IPS-NIHi11 (cell line): ENCODE measurements at regions not wholly inside any gene's neighbourhood (a gene's known extent, or its start where the extent isn't known, plus 50 kb on each side); places are given as distances from the start of the nearest gene placed in this dataset.
"Not testable (repeated sequence)": the region's sequence is repeated elsewhere in the genome, so short reads cannot be mapped to it uniquely, and the experiment has no call there.

ENCODE experiments used
- DNase-seq: peaks from one replicate; pipeline ENCODE4 v3.0.0; 2012; ENCODE audit warnings: mixed read lengths, low spot score

DNA sequence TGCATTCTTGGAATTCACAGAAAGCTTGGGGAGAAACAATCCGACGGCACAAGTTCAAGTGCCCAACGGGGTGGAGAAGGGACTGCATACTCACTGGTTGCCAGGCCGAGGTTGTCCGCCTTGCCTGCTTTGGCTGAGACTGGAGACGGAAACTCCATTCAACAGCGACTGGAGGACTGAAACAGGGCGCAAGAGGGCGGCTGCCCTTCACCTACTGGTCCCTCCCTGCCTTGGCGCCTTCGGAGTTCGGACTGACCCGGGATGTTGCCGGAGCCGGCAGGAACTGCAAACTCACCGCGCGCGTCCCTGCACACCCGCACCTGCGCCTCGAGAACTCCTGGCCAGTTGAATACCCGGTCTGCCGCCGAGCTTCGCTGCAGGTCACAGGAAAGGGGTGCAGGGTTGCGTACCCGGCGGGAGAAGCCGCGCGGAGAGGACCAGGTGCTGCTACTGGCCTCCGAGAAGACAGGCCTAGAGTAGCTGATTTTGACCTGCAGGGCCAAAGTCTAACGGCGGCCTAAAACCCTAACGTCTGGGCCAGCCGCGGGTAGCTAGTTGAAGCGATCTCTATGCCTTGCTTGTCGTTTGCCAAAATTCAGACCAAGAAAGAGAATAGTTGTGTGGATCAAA is 132.9 kb downstream of the FAM72B start:
- DNase-seq = not testable (repeated sequence)

DNA sequence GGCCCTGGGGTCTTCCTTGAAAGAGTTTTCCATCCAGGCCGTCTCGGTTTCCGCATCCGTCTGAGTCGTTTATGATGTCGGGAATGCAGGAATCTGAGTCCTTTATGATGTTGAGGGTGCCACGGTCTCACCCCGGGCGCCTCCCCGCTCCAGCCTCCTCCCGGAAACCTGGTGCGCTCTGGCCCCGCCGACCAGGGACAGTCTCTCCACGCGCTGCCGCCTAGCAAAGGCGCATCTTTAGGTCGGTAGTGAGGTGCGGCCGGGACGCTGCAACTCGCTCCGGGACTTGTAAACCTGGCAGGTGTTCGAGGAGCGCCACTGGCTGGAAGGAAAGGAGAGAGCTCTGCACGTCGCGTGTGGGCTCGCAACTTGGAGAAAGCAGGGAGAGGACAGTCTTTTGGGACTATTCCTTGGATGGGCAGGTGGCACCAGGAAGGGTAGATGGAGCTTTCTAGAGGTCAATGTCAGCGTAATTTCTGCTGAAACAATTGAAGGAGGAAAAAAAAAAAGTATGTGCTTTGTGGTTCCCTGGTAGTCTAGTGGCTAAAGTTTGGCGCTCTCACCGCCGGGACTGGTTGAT is 132.0 kb downstream of the FAM72B start:
- not testable (repeated sequence) for DNase-seq

DNA sequence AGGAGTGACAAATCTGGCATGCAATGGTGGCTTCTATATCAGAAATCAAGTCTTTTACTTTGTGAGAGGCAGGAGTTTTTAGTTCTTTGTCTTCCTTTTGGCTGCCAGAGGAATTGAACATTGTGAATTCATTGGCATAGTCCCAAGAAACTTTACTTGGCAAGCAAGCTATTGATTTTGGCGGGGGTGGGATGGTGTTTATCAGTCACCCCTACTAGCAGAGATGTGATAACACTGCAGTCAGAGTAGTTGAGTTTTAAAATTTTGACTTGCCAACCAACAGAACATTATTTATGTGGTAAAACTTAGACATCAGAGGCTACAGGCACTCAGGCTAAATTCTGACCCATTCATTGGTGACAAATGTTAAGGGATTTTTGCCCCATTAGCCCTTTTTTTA is 129.2 kb downstream of the FAM72B start:
- DNase-seq = not testable (repeated sequence)

DNA sequence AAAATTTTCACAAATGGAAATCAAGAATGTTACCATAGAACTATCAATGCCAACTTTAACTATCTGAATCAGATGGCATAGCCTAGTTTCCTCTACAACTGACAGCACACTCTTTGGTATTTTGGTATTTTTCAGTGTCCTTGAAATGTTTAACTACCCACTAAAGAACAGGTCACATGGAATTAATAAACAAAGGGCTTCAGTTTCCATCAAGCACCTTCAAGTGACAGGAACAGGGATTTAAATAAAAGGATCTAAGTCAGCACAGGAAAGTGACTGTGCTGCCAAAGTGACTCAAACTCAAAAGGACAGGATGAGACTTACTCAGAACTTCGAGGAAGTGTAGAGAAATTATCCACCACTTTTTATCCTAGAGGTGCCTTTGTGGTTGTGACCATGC is 117.2 kb downstream of the FAM72B start:
- DNase-seq = not testable (repeated sequence)

DNA sequence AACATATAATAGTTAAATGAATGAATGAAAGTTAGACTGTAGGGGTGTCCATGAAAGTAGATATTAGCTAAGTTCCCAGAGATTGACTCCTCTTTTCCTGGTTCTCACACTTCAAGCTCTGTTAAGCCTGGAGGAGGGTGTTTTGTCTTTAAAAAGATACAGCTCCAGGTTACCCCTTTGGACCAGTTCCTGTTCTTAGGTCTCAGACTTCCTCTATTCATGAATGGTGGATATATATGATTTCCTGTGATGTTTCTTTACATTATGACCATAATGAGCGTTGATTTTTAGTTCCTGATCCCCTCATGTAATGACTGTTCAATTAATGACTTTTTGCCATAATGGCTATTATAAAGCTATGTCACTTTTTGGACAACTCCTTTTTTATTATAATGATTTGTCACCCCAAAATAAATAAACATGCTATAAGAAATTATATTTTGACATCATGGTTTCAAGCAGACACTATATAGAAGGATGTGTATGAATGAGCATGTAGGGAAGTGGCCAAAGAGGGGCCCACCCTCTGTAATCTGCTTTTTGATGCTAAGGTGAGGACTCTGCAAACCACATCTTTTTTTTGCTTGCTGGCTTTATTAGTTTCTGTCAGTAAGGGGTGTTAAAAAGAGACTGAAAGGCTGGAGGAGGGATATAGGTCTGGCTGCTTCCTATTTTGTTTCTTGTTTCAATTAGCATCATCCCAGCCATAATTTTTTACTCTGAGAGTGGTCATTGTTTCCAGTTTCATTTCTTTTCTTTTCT is 115.2 kb downstream of the FAM72B start:
- DNase-seq = not testable (repeated sequence)

DNA sequence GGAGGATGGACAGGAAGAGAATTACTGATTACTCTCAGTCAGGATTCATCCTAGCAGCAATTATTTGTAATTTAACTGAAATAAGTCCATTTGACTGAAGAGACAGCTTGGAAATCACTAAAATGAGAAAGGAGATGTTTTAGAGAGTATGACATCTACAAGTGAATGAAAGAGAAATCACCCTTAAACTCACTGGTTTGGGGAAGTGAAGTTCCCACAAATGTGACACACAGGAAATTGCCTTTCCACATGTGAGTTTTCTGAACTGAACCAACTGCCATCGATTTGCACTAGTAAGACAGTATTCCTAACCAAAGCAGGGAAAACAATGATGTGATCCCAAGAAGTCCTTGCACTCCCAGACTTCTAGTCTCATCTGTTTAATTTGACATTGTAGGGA is 110.3 kb downstream of the FAM72B start:
- DNase-seq = not testable (repeated sequence)

DNA sequence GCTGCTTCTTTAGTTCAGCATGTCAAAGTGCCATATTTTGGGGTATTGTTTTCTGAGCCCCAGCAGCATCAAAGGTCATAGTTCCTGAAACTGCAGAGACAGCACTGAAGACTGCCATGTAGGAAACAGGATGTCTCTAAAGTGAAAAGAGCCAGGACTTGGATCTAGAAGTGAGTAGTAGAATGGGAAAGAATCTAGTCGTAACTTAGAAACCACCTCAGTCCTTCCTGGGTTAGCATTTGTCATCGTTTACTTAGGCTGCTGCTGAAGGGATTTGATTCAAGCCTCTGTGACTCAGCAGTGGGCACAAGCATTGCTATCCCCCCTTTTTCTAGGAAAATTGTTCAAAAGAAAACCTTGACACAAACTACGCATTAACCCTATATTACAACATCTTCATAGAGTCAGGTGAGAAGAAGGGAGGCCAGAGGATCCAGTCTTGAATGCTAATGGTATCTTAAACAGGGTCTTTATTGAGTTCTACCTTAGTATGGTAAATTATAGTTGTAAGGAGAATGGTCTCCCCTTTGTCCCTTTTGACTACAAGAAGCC is 108.8 kb downstream of the FAM72B start:
- DNase-seq = not testable (repeated sequence)

DNA sequence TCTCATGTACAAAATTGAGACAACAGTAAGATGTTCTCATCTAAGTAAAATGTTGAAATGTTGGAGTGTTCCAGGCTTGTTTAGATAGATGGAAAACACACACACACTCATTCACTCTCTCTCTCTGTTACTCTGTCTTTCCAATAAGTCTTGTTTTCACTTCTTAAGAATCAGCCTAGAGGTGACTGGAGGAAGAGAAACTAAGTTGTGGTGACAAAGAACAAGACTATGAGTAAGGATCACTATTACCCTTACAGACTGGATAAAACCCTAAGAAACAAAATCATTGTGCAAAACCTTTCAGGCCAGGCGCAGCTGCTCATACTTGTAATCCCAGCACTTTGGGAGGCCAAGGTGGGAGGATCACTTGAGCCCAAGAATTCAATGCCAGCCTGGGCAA is 107.5 kb downstream of the FAM72B start:
- DNase-seq = not testable (repeated sequence)

DNA sequence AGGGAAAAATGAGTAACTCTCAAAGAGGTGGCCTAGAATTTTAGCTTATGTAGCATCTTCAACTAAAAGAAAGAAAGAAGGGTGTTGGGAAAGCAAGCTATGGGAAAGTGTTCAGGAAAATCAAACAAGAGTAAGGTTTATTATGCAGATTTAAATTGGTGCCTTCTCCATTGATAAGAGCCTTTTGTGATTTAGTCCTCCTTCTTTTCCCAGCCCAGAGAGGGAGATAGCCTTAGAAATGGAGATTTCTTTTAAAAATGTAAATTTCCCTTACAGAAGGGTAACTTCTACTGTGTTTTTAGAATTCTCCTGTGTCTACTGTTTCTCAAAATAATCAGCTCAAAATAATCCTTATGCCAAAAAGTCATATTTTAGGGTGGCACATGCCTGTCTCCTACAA is 104.5 kb downstream of the FAM72B start:
- not testable (repeated sequence) for DNase-seq

DNA sequence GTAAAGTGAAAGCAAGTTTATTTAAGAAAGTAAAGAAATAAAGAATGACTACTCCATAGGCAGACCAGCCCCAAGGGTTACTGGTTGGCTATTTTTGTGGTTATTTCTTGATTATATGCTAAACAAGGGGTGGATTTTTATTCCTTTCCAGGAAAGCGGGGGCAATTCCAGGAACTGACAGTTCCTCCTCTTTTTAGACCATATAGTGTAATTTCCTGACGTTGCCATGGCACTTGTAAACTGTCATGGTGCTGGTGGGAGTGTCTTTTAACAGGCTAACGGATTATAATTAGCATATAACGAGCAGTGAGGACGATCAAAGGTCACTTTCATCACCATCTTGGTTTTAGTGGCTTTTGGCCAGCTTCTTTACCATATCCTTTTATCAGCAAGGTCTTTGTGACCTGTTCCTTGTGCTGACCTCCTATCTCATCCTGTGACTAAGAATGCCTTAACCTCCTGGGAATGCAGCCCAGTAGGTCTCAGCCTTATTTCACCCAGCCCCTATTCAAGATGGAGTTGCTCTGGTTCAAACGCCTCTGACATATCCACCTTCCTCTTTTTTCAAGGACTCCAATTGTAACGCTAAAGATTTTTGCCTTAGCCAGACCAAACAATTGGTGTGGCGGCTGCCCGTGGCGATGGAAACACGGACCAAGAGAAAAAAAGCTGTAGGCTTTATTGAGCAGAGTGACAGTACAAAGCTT is 103.8 kb downstream of the FAM72B start:
- not testable (repeated sequence) for DNase-seq

DNA sequence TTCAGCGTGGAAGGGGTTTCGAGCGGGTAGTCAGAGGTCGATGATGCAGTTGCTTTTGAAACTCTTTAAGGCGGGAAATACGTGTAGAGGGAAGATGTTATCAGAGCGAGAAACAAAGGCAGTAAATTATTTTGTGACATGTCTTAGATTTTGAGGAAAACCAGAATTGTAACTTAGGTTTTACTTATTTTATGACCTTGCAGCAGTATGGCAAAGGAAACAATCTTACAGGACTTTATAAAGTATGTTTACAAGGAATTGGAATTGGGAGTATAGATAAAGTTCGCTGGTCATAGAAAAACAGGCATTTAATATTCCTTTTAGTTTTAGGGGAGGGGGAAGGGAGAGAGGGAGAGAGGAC is 103.3 kb downstream of the FAM72B start:
- not testable (repeated sequence) for DNase-seq

DNA sequence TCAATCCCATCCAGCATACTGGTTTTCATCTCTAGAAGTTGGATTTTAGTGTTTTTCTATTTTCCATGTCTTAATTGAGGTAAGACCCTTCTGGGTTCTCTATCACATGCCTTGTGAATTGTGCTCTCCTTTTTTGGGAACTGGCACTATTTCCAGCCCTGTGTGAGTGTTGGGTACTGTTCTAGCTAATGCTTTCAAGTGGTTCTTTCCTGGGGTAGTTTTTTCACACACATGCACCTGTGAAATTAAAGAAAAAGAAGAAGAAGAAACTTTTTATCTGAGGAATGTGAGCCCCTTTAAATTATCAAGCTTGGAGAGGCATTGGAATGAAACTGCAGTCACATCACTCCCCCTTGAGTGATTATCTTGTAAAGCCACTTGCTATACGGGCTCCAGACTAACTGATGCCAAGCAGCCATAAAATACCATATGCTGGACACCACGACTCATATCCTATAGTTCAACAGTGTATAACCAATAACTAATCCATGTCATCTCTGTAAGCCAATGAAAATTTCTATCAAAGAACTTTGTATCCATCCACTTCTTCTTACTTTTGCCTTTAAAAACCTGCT is 102.4 kb downstream of the FAM72B start:
- not testable (repeated sequence) for DNase-seq

DNA sequence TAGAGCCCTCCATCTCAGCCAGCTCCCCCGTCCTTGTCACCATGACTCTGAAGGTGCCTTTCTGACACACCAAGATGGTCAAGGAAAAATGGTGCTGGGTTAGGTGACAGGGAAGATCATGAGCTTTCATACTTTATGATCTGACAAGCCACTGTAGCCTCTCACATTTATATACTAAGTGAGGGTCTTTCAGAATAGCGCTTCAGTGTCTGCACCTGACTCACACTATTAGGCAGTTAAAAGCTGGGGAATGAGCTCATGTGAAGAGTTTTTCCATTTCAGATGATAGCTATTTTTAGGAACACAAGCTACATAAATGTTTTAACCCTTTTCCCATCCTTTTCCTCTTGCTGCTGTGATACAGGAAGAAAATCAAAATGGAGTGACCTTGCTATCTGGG is 101.1 kb downstream of the FAM72B start:
- not testable (repeated sequence) for DNase-seq

DNA sequence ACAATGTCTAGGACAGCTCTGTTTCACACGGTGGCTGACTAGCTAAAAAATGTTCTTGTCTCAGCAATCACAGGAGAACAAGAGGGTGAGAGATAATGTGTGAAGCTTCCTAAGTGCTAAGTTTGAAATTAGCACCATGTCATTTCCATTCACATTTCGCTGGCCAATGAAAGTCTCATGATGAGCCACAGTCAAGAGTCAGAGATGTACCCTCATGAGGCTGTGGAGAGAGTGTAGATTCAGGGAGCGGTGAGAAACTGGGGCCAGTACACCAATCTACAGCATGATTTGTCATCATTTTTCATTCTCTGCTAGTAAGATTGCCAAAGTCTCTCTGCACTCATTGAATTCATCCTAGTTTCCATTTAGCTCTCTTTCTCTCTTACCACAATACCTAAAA is 97.9 kb downstream of the FAM72B start:
- DNase-seq = not testable (repeated sequence)

DNA sequence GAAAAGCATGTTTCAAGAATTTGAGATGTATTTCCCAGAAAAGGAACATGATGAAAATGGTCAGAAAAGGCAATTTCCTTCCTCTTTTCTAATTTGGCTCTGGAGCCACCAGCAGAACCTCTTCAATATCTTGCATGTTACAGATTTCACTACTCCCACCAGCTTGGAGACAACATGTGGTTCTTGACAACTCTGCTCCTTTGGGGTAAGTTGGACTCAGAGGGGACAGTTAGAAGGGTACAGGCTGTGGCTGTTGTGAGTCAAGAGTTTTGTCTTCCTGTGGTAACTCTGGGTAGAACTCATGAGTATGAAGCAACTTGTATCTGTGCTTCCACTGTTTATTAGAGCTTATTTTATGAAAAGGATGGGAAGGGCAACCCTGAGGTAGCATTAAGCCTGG is 96.9 kb downstream of the FAM72B start:
- not testable (repeated sequence) for DNase-seq

DNA sequence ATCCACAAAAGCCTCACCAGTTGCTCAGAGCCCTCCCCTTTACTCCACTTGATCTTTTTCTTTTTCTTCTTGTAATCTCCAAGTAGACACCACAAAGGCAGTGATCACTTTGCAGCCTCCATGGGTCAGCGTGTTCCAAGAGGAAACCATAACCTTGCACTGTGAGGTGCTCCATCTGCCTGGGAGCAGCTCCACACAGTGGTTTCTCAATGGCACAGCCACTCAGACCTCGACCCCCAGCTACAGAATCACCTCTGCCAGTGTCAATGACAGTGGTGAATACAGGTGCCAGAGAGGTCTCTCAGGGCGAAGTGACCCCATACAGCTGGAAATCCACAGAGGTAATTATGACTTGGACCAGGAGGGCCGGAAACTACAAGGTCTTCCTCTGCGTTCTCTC is 95.6 kb downstream of the FAM72B start:
- not testable (repeated sequence) for DNase-seq

DNA sequence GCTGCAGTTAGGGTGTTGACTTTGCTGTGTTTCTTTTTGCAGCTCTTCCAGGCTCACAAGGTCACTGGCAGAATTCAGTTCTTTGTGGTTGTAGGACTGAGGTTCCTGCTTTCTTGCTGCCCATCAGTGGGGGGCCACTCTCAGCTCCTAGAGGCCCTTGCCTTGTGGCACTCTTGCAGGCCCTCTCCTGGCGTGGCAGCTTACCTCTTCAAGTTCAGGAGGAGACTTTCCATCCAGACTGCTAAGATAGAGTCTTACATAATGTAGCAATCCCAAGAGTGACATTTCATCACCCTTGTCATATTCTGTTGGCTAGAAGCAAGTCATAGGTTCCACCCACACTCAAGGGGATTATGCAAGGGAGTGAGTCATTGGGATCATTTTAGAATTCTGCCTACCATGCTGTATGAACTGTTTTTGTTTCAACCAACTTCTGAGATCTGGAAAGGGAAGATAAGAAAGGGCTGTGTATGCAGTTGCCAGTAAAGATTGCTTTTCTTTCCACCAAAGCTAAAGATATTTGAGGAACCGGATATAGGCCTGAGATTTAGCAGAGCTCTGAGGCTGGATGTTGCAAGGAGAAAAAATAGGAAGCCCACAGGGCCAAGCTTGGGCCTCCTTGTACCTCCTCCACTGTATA is 91.7 kb downstream of the FAM72B start:
- not testable (repeated sequence) for DNase-seq

DNA sequence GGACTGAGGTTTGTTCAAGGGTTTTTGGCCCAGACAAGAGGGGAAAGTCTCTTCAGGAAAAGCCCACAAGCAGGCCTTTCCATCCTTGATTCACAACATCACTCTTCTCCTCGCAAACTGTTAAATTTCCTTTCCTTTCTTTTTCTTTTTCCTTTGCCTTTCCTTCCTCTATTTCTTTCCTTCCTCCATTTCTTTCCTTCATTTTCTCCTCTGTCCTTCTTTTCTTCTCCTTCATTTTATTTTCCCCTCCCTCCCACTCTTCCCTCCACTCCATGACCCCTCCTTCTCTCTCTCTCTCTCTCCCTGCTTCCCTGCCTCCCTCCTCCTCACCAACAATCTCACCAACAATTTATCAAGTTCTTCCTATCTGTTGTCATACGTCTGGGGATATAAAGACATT is 89.1 kb downstream of the FAM72B start:
- not testable (repeated sequence) for DNase-seq

DNA sequence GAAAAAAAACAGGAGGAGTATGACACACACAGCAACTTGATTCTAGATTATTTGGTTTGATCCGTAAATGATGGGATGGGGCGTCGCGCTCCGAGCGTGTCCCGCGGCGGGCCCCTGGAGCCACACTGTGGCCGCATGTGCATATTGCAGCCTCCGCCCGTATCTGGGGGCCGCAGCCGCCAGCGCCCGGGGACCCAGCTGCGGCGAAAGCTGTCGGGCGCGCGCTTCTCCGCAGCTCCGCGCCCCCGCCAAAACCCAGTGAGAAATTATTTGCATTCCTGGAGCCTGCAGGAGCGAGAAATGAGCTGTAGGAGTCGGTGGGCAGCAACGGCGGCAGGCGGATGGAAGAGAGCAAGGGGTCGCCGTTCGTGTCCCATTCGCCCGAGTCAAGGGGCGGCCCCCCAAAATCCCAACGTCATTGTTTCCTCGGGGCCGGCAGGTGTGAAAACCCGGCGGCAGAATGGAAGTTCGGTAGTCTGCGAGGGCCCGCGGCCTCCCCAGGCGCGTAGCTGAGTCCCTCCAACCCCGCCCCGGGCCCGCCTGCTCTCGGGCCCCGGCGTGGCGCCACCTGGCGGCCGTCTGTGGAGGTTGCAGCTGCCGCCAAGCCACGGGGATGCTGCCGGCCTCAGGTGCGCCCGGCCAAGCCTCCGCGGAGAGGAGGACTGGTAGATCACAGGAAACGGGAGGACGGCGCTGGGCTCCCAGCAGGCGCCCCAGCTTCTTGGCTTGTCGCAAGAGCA is 86.8 kb downstream of the FAM72B start:
- DNase-seq = not testable (repeated sequence)

DNA sequence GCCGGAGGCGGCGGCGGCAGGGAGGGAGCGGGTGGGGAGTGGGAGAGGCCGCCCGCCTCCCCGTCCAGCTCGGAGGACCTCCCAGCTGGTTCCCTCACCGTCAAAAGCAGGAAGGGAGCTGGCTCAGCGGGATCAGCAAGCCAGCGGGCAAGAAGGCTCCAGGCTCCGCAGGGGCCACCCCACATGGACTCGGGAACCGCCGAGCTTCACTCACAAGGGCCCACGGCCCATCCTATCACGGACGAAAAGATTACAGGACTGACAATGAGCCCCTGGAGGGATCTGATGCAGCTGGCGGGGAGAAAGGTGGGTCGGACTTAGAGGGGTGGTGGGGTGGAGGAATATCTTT is 86.3 kb downstream of the FAM72B start:
- peak; percentile 4 for DNase-seq

DNA sequence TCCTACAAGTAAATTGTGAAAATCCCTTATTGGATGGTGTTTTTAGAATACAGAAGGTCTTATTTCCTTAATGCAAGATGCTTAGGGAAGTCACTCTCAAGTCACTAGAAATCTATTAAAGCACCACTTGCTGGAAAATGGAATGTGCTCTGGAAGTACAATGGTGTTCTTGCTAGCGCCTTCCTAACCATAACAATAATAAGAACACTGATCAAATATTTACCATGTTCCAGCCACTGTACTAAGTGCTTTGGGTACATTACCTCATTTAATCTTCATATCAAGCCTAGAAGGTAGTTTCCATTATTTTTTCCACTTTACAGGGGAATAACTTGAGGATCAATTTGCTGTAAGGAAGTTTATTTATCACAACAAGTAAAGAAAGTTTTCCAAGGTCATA is 75.1 kb downstream of the FAM72B start:
- DNase-seq = not testable (repeated sequence)
